ENCODE measurements at regions not wholly inside any gene's neighbourhood (a gene's known extent, or its start where the extent isn't known, plus 50 kb on each side); places are given as distances from the start of the nearest gene placed in this dataset.

DNA sequence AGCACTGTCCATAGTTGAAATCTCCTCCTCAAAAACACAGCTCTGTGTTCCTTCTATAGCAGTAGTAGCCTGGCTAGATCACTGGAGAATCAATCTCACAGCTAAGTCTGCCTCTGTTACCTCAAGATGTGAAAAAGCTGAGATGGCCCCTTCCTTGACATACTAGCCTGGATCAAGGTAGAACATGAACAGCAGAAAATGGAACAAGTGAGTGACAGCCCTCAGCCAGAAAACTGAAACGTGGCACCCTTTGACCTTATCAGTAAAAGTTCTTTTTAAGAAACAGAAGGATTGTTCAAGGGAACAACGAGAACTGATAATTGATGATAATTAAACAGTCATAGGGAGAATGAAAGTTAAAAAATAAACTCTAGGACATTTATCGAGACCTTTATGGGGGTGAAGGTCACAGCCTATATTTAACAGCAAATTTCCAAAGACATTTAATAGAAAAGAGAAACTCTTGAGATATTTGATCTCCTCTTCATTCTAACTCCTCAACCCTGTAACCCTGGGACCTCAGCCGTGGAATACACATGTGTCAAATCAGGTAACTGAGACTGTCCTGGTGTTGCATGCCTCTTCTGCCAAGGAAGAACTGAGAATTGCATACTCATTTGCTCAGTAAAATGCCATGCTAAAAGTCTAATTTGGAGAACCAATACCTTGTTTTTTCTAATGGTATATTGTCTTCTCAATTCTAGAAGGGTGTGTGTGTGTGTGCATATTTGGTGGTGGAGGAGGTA is 258.0 kb upstream of the ATP2B1 start:
- TF ChIP-seq CTCF (IDR thresholded peaks at IDR 0.05) = no peak

DNA sequence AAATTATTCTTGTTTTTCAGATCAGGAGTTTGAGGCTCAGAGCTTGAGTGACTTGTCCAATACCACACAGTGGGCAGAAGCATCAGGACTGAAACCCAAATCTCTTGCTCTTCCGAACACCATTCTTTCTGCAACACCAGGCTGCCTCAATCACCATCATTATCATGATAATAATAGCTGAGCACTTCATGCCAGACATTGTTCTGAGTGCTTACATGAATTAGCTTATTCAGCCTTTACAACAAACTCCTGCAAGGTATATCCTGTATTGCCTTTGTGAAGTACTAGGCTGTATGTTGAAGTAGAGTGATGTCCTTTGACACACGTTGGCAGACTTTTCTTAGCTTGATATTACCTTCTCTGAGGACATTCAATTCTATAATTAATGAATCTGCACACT is 257.4 kb upstream of the ATP2B1 start:
- TF ChIP-seq CTCF (IDR thresholded peaks at IDR 0.05) = no peak

- TF ChIP-seq CTCF (IDR thresholded peaks at IDR 0.05) = peak; percentile 60
Observed at GRCh38 chr12:89962648-89963047, 254.0 kb upstream of the ATP2B1 start.

GRCh38 chr12:89960607-89961394 is 252.2 kb upstream of the ATP2B1 start:
- no peak for TF ChIP-seq CTCF (IDR thresholded peaks at IDR 0.05)

DNA sequence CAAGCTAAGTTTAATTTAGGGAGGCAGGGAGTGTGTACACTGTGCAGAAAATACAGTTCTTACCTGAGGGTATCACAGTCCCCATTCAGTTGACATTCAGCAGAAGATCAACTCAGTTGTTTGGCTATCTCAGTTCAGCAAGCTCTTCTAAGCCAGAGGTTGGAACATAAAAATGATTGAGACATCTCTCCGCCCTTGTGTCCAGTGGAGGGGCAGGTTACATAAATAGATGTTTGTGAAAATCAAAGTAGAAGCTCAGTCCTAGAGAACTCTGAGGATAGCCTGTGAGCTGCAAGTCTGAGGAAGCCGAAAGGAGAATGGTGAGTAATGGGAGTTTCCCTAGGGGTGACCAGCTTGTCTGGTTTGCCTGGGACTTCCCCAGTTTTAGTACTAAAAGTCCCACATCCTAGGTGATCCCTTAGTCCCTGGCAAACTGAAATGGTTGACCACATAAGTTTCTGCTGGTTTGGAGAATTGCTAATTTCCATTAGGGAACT is 251.4 kb upstream of the ATP2B1 start:
- no peak for TF ChIP-seq CTCF (IDR thresholded peaks at IDR 0.05)

GRCh38 chr12:89959179-89959578 is 250.5 kb upstream of the ATP2B1 start:
- TF ChIP-seq CTCF (IDR thresholded peaks at IDR 0.05) = no peak

- no peak for TF ChIP-seq CTCF (IDR thresholded peaks at IDR 0.05)
Observed at GRCh38 chr12:89954259-89954658, 245.6 kb upstream of the ATP2B1 start.

All from LNCAP (cell line).